GM19328 (cell line): ENCODE measurements at regions not wholly inside any gene's neighbourhood (a gene's known extent, or its start where the extent isn't known, plus 50 kb on each side); places are given as distances from the start of the nearest gene placed in this dataset.

Experiments
- ATAC-seq: cut with Tn5 transposase; IDR thresholded peaks from one replicate; pipeline ENCODE4 v1.9.1; 2021; ENCODE audit warnings: mild to moderate bottlenecking, moderate library complexity; ENCODE audit not compliant: unreplicated experiment

DNA sequence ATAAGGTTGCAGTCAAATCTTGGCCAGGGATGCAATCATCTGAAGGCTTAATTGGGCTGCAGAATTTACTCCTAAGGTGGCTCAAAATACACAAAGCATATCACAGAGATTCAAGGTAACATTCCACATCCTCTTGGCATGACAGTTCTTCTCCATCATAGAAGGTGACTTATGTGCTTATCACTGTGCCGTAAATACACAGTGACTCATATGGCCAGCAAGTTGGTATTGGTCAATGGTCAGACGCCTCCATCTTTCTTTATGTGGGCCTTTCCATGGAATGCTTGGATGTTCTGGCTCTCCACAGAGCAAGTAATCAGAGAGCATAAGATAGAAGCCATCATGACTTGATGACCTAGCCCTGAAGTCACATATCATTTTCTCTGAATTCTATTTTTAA is 168.8 kb upstream of the ST8SIA2 start:
- no peak for ATAC-seq

DNA sequence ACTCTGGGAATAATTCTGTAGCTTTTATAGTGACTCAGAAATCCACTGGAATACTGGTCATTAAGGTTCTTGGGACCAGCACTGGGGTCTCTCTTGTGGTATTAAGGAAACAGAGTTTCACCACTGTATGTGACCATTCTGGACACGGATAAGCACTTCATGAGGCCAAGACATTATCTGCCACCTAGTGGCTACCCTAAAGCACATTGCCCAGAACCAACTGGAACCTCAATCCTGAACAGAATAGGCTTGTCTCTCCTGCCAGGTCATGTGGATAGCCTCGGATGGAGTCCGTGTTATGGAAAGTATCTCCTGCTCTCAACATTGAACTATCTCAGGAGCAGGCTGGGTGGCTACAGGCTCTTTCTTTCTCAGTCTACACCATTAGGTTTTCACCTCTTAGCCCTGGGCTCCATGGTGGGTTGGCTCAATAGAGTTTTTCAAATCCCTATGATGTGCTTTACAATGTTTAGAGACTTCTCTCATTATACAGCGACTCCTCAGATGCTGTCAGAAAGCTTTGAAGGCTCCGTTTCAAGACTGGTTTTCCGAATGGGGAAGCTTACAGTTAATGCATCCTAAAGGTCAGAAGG is 167.6 kb upstream of the ST8SIA2 start:
- ATAC-seq = no peak

- ATAC-seq = no peak
These were observed 164.9 kb upstream of the ST8SIA2 start for GRCh38 chr15:92228830-92229229.

DNA sequence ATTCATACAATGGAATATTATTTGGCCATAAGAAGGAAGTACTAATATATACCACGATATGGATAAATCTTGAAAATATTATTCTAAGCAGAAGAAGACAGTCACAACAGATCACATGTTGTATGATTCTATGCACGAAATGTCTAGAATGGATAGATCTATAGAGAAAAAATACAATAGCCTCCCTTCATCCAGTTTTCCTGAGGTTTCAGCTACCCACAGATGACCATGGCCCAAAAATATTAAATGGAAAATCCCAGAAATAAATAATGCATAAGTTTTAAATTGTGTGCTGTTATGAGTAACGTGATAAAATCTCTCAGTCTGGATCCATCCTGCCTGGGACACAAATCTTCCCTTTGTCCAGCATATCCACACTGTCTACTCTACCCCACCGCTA is 162.2 kb upstream of the ST8SIA2 start:
- ATAC-seq = no peak

DNA sequence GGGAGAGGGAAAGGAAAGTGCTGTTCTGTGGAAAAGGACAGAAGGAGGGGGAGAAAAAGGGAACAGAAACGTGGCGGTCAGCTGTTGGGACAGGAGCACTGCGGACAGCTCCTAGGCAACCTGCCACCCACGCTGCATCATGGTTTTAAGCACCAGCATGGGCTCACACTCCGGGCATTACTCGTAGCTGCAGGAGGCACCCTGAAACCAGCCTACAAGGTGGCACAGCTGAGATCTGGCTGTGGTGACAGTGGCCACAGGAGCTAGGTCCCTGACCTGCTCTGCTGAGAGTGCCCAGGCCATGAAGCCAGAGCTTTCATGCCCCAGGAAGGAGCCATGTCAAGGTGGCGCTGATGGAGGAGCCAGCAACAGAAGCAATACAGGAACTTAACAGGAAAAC is 161.4 kb upstream of the ST8SIA2 start:
- no peak for ATAC-seq

DNA sequence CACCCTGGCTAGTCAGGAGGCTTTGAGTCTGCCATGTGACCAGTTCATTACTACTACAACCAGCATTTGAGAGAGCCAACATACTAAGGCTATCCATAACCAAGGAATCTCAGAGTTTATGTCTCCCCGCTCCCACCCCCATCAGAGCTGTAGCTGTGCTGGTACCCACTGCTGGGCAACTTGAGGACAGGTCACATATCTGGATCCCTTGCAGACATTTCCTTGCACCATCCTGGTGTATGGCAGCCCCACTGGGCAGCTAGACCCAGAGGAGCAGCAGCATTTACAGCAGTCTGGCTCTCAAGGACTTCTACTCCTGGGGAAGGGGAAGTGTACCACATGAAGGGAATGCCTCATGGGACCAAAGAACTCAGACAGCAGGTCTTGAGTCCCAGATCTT is 160.8 kb upstream of the ST8SIA2 start:
- ATAC-seq = no peak

DNA sequence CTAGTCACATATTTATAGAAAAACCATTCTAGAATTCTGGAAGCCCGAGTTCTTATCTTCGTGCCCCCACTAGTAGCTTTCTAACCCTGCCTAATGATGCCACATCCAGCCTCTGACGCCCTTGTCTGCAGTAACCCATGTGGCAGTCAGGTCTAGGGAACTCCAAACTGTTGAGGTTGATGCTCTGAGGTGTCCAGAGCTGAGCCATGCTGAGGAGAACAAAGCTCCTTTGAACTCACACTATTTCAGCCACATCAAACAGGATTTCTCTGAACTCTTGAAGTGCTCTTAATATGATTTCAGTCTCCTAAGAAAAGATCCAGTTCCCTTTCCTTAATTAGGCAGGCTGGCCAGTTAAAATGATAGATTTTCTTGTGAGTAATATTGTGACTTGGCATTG is 150.5 kb upstream of the ST8SIA2 start:
- no peak for ATAC-seq

GRCh38 chr15:92244703-92245102 is 149.0 kb upstream of the ST8SIA2 start:
- no peak for ATAC-seq

DNA sequence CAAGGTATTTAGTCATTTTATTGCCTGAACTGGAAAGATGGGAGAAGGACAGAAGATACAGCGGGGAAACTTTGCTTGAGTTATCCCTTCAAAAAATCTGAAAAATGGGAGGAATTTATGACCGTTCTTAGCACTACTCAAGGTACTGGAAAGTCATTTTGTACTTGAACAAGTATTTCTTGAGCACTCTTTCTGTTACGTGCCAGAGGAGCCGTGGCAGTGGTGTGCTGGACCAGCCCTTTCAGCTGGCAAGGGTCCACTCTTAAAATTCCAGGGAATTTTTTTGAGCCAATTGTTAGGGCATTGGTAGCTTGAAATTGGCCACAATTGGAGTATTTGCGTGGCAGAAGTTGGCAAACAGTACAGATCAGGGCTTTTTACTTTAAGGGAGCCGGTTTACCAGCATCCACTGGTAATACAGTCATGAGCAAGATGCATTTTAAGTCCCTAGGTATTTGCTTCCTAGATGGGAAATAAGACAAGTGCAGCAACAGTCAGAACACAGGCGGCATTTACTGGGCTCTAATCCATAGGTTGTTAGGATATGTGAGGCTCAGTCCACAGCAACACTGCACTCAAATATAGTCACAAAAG is 145.9 kb upstream of the ST8SIA2 start:
- ATAC-seq = no peak

DNA sequence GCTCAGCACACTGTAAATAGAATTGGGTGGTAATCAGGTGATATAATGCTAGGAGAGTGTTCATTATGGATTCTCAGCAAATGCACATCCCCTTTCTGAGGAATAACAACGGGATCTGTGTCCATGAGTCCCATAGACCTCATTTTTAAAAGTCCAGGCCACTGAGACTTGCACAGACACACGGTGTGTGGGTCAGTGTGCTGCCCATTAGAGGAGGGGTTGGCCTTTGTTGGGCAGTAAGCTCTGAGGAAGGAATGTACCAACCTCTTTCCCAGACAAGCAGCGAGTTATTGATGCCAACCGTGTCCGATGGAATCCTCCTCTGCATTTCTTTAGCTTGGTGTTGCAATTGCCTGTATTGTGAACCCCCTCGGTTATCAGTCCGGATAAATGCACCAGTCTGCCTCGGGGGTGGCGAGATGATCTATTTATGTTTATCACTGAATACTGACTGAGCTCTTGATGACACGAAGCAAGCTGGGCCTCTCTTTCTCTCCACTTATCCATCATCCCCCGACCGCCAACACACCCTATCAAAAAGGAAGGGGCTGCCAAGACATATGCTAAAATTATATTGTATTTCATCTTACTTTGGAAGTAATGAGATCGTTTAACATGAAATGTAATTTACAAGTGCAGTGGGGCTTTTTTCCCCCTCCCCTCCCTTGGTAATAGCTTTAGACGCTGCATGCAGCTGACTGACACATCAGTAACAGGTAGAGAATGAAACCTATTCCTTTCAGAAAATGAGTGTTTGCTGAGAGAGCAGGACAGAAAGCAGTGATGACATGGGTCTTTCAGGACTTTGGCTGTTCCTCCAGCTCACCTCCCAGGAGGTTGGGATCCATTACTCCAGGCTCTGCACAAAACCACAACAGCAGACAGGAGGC is 126.6 kb upstream of the ST8SIA2 start:
- ATAC-seq = no peak

GRCh38 chr15:92268900-92269299 is 124.8 kb upstream of the ST8SIA2 start:
- ATAC-seq = no peak

- no peak for ATAC-seq
These were observed 122.5 kb upstream of the ST8SIA2 start for GRCh38 chr15:92271179-92271578.

DNA sequence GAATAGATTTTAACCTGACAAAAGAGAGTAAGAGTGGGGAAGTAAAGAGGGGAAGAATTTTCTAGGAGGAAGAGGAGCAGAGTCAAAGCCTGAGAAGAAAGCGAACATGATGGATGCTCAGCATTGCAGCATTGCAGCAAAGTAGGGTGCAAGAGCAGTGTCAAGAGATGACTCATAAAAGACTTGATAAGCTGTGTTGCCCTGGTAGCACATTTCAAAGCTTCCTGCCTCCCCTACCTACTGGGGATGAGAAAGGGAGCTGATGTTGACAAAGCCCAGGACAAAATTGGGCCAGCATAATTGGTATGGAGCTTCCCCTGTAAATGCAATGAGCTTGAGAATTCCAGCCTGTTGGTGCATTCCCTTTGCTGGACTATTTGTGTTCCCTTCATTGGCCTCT is 121.6 kb upstream of the ST8SIA2 start:
- no peak for ATAC-seq

GRCh38 chr15:92273286-92273685 is 120.4 kb upstream of the ST8SIA2 start:
- ATAC-seq = no peak

DNA sequence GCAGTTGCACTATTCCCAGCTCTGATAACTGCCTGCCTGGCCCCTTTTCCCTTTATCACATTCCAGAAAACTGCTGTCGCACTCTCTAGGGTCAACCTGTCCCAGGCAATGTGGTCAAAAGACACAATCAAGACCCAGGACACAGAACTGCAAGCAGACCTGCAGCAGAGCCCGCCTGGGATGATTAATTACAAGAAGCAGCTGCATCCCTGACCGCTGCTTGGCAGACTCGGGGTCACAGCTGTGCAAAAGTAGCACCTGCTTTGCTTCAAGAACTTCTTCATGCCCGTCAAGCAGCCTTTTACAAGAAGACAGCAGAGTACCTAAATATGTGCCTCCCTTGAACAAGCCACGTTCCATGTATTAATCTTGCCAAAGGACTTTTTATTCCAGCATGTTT is 120.0 kb upstream of the ST8SIA2 start:
- no peak for ATAC-seq

- no peak for ATAC-seq
These were observed 115.9 kb upstream of the ST8SIA2 start for GRCh38 chr15:92277776-92278175.

GRCh38 chr15:92283813-92284212 is 109.9 kb upstream of the ST8SIA2 start:
- ATAC-seq = no peak

DNA sequence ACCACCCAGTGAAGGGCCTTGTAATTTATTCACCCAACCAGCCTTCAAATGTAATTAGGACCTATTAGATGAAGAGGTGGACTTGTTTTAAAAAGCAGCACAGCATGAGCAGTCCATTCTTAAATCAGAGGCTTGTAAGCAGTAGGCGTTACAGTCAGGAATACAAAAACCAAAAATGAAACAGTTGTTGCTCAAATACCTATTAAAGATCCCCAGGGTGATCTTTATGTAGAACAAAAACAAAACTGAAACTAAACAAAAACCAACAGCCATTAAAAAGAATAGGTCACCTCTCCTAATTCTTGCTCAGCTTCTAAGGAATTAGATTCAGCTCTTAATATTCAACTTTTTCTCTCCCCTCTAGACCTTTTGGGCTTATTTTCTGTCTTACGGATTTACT is 104.9 kb upstream of the ST8SIA2 start:
- peak; percentile 65 for ATAC-seq

DNA sequence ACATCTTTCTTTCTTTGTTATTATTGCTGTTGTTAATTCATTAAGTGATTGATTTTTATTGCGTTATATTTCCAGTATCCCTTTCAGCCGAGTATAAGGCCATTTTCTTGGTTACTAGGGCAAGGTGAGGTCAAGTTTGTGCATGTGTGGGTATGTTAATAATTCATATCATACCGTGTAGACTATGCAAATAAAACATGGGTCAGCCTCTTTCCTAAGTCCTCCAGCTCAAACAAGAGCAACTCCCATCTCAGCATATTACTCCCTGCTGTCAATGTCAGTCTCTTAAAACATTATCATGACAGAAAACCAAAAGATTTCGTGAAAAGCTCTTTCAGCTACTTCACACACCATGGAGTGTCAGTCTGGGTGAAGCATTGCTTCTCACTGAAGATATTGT is 103.9 kb upstream of the ST8SIA2 start:
- no peak for ATAC-seq

GRCh38 chr15:92290359-92290992 is 103.2 kb upstream of the ST8SIA2 start:
- no peak for ATAC-seq

GRCh38 chr15:92291900-92292299 is 101.8 kb upstream of the ST8SIA2 start:
- no peak for ATAC-seq

DNA sequence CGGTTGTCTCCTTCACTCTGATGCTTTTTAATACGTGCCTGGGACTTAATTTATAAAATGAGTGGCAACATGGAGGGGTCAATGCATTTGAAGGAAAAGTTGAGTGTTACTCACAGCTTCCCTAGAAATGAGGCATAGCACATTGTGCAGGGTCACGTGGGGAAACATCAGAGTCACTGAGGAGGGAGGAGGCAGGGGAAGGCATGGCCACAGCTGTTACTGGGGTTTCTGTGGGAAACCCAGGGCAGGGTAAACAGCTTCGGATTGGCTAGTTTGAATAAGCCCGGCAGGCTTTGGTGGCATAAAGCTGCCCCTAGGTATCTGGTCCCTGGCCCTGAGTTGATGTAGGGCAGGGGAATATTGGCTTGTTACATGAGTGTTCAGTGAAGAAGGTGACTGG is 98.9 kb upstream of the ST8SIA2 start:
- ATAC-seq = no peak
